Aorta (tissue), 5 donors: ENCODE measurements at regions not wholly inside any gene's neighbourhood (a gene's known extent, or its start where the extent isn't known, plus 50 kb on each side); places are given as distances from the start of the nearest gene placed in this dataset.
"Not testable (repeated sequence)": the region's sequence is repeated elsewhere in the genome, so short reads cannot be mapped to it uniquely, and the experiment has no call there.

Experiments used
- ATAC-seq: fragments of 200-7000 bp; cut with Tn5 transposase; one replicate; pipeline ENCODE4 v1.9.1; 2022; ENCODE audit warnings: moderate library complexity; ENCODE audit not compliant: low FRiP score
- DNase-seq, 2 donors: peaks; one replicate each; pipeline ENCODE4 v3.0.0-alpha.2; 2020
- H3K27ac ChIP-seq, 2 donors: one replicate each; pipeline ENCODE4 v1.5.1; 2013; ENCODE audit warnings: low read length in 2 of 2, mild to moderate bottlenecking in 2 of 2, moderate library complexity in 2 of 2, control low read depth in 1 of 2, inconsistent platforms in 1 of 2, low read depth in 1 of 2
- H3K27me3 ChIP-seq, 2 donors: one replicate each; pipeline ENCODE4 v1.6.1; 2013; ENCODE audit warnings: control low read depth in 1 of 2, low read length in 1 of 2, mild to moderate bottlenecking in 1 of 2, moderate library complexity in 1 of 2; ENCODE audit not compliant: insufficient read depth in 2 of 2, control insufficient read depth in 1 of 2
- H3K36me3 ChIP-seq, 2 donors: one replicate each; pipeline ENCODE4 v1.6.1; 2013; ENCODE audit warnings: control low read depth in 1 of 2, low read length in 1 of 2, mild to moderate bottlenecking in 1 of 2; ENCODE audit not compliant: insufficient read depth in 2 of 2, control insufficient read depth in 1 of 2
- H3K4me1 ChIP-seq, 2 donors: one replicate each; pipeline ENCODE4 v1.6.1; 2013; ENCODE audit warnings: low read length in 2 of 2, control low read depth in 1 of 2, mild to moderate bottlenecking in 1 of 2, moderate library complexity in 1 of 2; ENCODE audit not compliant: insufficient read depth in 2 of 2, control insufficient read depth in 1 of 2
- H3K4me3 ChIP-seq, 2 donors: one replicate each; pipeline ENCODE4 v1.5.1; 2013; ENCODE audit warnings: low read length in 2 of 2, control low read depth in 1 of 2, mild to moderate bottlenecking in 1 of 2
- H3K9me3 ChIP-seq: one replicate; pipeline ENCODE4 v1.6.1; 2013; ENCODE audit warnings: mild to moderate bottlenecking, low read length; ENCODE audit not compliant: control insufficient read depth
- WGBS, 2 donors: extraction: QIAGEN DNeasy Blood & Tissue Kit; methylation state at CpG; one replicate each; pipeline ENCODE4 v1.1.7; 2013; 5-methylcytosine and 5-hydroxymethylcytosine counted together
- intact Hi-C, 2 donors: fragments of 100-400 bp; cut with DNase I; formaldehyde crosslinking; loops; one replicate each; pipeline versions ENCODE4 v1.14.2 to v1.15.0; 2022
- donor health status: healthy with polysubstance abuse.
- donor health status: Bipolar disorder and iron deficiency.
- donor health status: DM: no; HTN: no; CAD: no.
- donor health status: DM: no; HTN: no; CAD: no.
- donor health status: DM: yes; HTN: yes; CAD: no.

DNA sequence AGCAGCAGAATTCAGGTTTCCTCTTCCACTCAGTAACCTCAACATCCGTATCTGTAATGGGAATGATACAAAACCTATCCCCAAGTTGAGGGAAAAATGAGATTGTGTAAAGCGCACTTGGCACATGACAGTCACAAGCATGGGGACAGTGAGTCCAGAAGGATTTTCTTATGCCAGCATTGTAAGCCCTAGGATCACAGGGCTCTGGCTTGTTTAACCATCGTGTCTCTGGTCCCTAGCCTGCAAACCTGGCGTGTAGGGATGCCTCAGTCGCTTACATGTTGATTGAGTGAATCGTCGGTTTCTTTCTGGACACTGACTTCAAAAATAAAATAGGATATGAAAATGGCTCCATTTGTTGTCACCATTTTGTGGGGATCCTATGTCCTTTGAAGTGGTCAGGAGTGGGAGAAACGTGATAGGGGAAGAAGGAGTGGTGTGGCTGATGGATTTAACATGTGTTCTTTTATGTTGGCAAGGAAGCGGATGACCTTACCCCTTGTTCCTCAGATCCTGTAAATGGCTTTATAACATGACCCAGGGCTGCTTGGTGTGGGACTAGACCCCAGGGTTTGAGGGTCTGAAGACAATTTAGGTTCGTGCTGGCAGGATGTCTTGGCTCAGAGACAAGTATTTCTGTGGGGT is 193.3 kb downstream of the NPIPA7 start:
- DNase-seq, H3K4me3 ChIP-seq, H3K27me3 ChIP-seq, ATAC-seq, intact Hi-C loops, H3K4me1 ChIP-seq, H3K27ac ChIP-seq, H3K9me3 ChIP-seq, H3K36me3 ChIP-seq: not testable (repeated sequence)
- WGBS, 2 donors, result 65 to 68% methylated on average over 7 to 9 of the region's 10 CpGs

- H3K36me3 ChIP-seq, intact Hi-C loops, ATAC-seq, H3K27me3 ChIP-seq, DNase-seq, H3K4me1 ChIP-seq, H3K9me3 ChIP-seq, H3K4me3 ChIP-seq, H3K27ac ChIP-seq: not testable (repeated sequence)
- WGBS, 2 donors, result 60 to 61% methylated on average over 5 of the region's 5 CpGs
Measured at GRCh38 chr16:16577062-16577461, 198.1 kb downstream of the NPIPA7 start.

- no peaks in the 10 kb centered on the region for H3K4me1 ChIP-seq
- no peaks in the 10 kb centered on the region for H3K36me3 ChIP-seq
- DNase-seq, result no peak
- no peaks in the 10 kb centered on the region for H3K27me3 ChIP-seq
- H3K27ac ChIP-seq, result no peak overlapping the region
- intact Hi-C loops, result no loop called here
- no peak overlapping the region for H3K4me3 ChIP-seq
- H3K9me3 ChIP-seq, result no peaks in the 10 kb centered on the region
- no peak for ATAC-seq
- WGBS, 2 donors, result 92% methylated on average over 5 of the region's 5 CpGs
Measured at GRCh38 chr16:16578701-16579100, 199.8 kb downstream of the NPIPA7 start.

DNA sequence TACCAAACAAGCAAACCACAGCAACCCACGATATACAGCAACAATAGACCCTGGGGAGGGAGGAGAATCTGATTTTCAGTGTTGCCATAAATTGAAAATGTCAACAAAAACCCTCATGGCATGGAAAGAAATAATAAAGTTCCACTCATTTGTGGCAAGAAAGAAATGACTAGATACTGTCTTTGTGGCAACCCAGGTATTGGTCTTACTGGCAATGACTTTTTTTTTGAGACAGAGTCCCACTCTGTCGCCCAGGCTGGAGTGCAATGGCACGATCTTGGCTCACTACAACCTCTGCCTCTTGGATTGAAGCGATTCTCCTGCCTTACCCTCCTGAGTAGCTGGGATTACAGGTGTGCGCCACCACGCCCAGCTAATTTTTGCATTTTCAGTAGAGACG is 204.0 kb downstream of the NPIPA7 start:
- 87% methylated on average over 7 of the region's 7 CpGs for WGBS, 2 donors
- intact Hi-C loops, result not testable (repeated sequence)

GRCh38 chr16:16586073-16586651 is 207.2 kb downstream of the NPIPA7 start:
- H3K27ac ChIP-seq, ATAC-seq, DNase-seq, H3K4me1 ChIP-seq, intact Hi-C loops, H3K9me3 ChIP-seq, H3K36me3 ChIP-seq, H3K4me3 ChIP-seq, H3K27me3 ChIP-seq: not testable (repeated sequence)
- 63 to 65% methylated on average over 6 of the region's 7 CpGs for WGBS, 2 donors

More for the DNA sequence above, 204.0 kb downstream of the NPIPA7 start:
- not testable (repeated sequence) for DNase-seq, H3K4me1 ChIP-seq, H3K27ac ChIP-seq, H3K27me3 ChIP-seq, H3K36me3 ChIP-seq, ATAC-seq, H3K4me3 ChIP-seq, H3K9me3 ChIP-seq

DNA sequence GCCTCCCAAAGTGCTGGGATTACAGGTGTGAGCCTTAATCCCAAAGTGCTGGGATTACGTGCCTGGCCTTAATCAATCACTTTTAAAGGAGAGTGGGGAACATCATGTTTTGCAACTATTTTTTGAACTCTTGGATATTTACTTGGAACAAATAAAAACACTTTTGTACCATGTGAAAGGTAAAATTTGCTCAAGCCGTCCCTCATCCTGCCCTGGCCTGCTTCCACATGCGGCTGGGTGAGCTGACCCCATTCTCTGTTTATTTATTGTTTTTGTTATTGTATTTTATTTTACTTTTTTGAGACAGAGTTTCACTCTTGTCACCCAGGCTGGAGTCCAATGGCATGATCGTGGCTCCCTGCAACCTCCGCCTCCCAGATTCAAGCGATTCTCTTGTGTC is 208.0 kb downstream of the NPIPA7 start:
- 85 to 88% methylated on average over 4 of the region's 6 CpGs for WGBS, 2 donors
- H3K4me1 ChIP-seq, intact Hi-C loops, DNase-seq, ATAC-seq, H3K9me3 ChIP-seq, H3K27ac ChIP-seq, H3K4me3 ChIP-seq, H3K36me3 ChIP-seq, H3K27me3 ChIP-seq: not testable (repeated sequence)

GRCh38 chr16:16588436-16588835 is 209.5 kb downstream of the NPIPA7 start:
- H3K27ac ChIP-seq, intact Hi-C loops, DNase-seq, H3K9me3 ChIP-seq, ATAC-seq, H3K4me1 ChIP-seq, H3K27me3 ChIP-seq, H3K36me3 ChIP-seq, H3K4me3 ChIP-seq: not testable (repeated sequence)
- WGBS, 2 donors, result 75 to 79% methylated on average over 7 of the region's 7 CpGs

DNA sequence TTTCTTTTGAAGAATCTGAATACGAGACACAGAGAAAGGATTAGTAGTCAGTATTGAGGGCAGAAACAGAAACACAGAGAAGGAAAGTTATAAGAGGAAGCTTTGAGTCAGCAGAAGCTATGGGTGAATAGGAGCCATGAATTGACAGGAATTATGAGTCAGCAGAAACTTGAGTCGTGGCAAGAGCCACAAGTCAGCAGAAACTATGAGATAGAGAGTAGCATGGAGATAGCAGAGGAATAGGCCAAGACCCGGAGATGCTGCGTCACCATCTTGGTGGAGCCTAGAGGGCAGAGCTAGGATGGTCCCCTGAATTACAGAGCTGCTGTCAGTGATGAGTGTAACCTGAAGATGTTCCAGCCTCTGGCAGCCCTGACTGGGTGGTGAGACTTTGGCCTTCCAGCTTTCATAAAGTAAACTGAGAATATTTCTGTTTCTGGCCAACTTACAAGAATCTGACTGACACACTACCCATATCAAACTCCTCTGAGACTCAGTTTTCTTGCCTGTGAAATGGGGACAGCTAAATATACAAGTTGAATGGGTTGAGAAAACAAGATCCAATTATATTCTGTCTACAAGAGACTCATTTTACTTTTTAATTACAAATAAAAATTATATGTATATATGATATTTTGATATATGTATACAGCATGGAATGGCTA is 211.8 kb downstream of the NPIPA7 start:
- H3K36me3 ChIP-seq, DNase-seq, H3K27ac ChIP-seq, H3K4me1 ChIP-seq, H3K4me3 ChIP-seq, ATAC-seq, H3K27me3 ChIP-seq, intact Hi-C loops, H3K9me3 ChIP-seq: not testable (repeated sequence)
- 14% methylated on average over 2 of the region's 4 CpGs; no CpG with 5 or more reads in 1 of the 2 donors for WGBS, 2 donors
